ENCODE measurements at regions not wholly inside any gene's neighbourhood (a gene's known extent, or its start where the extent isn't known, plus 50 kb on each side); places are given as distances from the start of the nearest gene placed in this dataset.

- peak; percentile 82 for TF ChIP-seq CTCF (conservative IDR thresholded peaks at IDR 0.05; ENCODE audit: low read length)
- no peak for TF ChIP-seq EZH2phosphoT487 (IDR thresholded peaks at IDR 0.05; ENCODE audit: borderline replicate concordance, low read depth, low read length)
These were observed 1040.2 kb upstream of the SORCS1 start for GRCh38 chr10:108204528-108205305.

All from OCI-LY7 (cell line).